Panc1 (cell line): ENCODE measurements at regions not wholly inside any gene's neighbourhood (a gene's known extent, or its start where the extent isn't known, plus 50 kb on each side); places are given as distances from the start of the nearest gene placed in this dataset.

ENCODE experiments used
- ATAC-seq: fragments of 200-7000 bp; cut with Tn5 transposase; 2 replicates; pipeline ENCODE4 v1.9.1; 2020; ENCODE audit warnings: mild to moderate bottlenecking, moderate library complexity
- BruUV-seq: library from RNA; stranded (reverse); fragments of 400-500 nt; replicated peaks from 2 replicates; lab custom pipeline; 2021; lab: Mats Ljungman, UMichigan
- CTCF ChIA-PET: fragments of 300-600 bp; sonication (Branson Sonifier 250); formaldehyde crosslinking; loops from one replicate; lab custom pipeline; 2022; ENCODE audit warnings: antibody characterized with exemption; lab: Charles Lee
- POLR2A ChIA-PET: fragments of 300-600 bp; sonication (Branson Sonifier 250); formaldehyde crosslinking; loops from one replicate; lab custom pipeline; 2022; ENCODE audit warnings: antibody characterized with exemption; lab: Charles Lee
- DNase-seq: peaks from one replicate; pipeline ENCODE4 v3.0.0-alpha.2; 2010; ENCODE audit warnings: low read depth, low spot score
- H3K27ac ChIP-seq: 2 replicates; pipeline ENCODE4 v1.5.1; 2011; ENCODE audit warnings: mild to moderate bottlenecking, low read length, inconsistent platforms
- H3K27me3 ChIP-seq: fragments of 200-500 bp; sonication (Bioruptor generic); 2 replicates; pipeline ENCODE4 v1.6.0; 2014; ENCODE audit warnings: low read length, inconsistent platforms; ENCODE audit not compliant: control insufficient read depth, insufficient read depth
- H3K36me3 ChIP-seq: fragments of 200-500 bp; sonication (Bioruptor generic); 2 replicates; pipeline ENCODE4 v1.5.1; 2014; ENCODE audit warnings: inconsistent platforms, mild to moderate bottlenecking, low read length, moderate library complexity; ENCODE audit not compliant: control insufficient read depth, insufficient read depth
- H3K4me1 ChIP-seq: 2 replicates; pipeline ENCODE4 v1.5.1; 2011; ENCODE audit warnings: inconsistent platforms, mild to moderate bottlenecking, low read length, moderate library complexity; ENCODE audit not compliant: control insufficient read depth, insufficient read depth
- H3K4me3 ChIP-seq, 2 experiments: 2 replicates each; pipeline ENCODE4 v1.5.1; 2011 to 2012; ENCODE audit warnings: low read depth in 2 of 2, low read length in 2 of 2, mild to moderate bottlenecking in 2 of 2, inconsistent platforms in 1 of 2, moderate library complexity in 1 of 2
- H3K9me3 ChIP-seq: fragments of 200-500 bp; sonication (Bioruptor generic); 2 replicates; pipeline ENCODE4 v1.5.1; 2014; ENCODE audit warnings: low read depth, mild to moderate bottlenecking, inconsistent platforms, low read length, moderate library complexity; ENCODE audit not compliant: control insufficient read depth, insufficient read depth
- POLR2AphosphoS5 ChIP-seq: IDR thresholded peaks from 2 replicates; pipeline ENCODE4 v1.6.1; 2012; ENCODE audit warnings: mild to moderate bottlenecking, low read depth, low read length, moderate library complexity
- SIN3A ChIP-seq: IDR thresholded peaks from 2 replicates; pipeline ENCODE4 v1.6.1; 2012; ENCODE audit warnings: low read depth, mild to moderate bottlenecking, low read length, moderate library complexity, borderline replicate concordance; ENCODE audit not compliant: insufficient read depth
- TCF7L2 ChIP-seq: IDR thresholded peaks from 2 replicates; pipeline ENCODE4 v1.6.1; 2011; ENCODE audit warnings: mild to moderate bottlenecking, low read depth, low read length, inconsistent platforms
- in situ Hi-C: cut with HindIII; loops from 2 replicates; pipeline ENCODE4 v1.10.0; 2016; ENCODE audit warnings: low sequenced_read_pairs, low pct_unique_long_range_greater_than_20kb
- intact Hi-C: fragments of 100-400 bp; cut with micrococcal nuclease; formaldehyde crosslinking; loops from one replicate; pipeline ENCODE4 v1.10.0; 2022; ENCODE audit not compliant: unreplicated experiment
- TF ChIP-seq, protein P1 (sequence below), 2 experiments: IDR thresholded peaks; 2 replicates each; pipeline ENCODE4 v1.6.1; 2011 to 2012; ENCODE audit warnings: low read depth in 2 of 2, control low read depth in 1 of 2, low read length in 1 of 2, mild to moderate bottlenecking in 1 of 2, moderate library complexity in 1 of 2; ENCODE audit not compliant: insufficient read depth in 1 of 2
- TF ChIP-seq, protein P2 (sequence below): fragments of 450-650 bp; IDR thresholded peaks from 2 replicates; pipeline ENCODE4 v1.5.1; 2017; ENCODE audit warnings: mild to moderate bottlenecking

DNA sequence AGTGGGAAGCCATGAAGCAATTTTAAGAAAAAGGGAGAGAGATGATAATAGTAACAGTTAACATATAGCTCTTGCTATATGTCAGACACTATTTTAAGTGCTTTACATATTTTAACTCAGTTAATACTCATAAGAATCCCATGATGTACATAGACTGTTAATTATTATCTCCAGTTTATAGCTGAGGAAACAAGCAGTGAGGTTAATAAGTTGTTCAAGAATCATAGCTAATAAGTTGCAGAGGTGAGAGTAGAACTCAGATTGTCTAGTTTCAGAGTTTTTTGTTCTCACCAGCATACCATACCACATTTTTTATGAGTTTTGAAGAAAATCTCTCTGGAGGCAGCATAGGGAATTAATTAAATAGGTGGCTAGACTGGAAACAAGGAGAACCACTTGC is 144.6 kb upstream of the MMS22L start:
- no peak for TF ChIP-seq POLR2AphosphoS5
- TF ChIP-seq, protein P1, sequence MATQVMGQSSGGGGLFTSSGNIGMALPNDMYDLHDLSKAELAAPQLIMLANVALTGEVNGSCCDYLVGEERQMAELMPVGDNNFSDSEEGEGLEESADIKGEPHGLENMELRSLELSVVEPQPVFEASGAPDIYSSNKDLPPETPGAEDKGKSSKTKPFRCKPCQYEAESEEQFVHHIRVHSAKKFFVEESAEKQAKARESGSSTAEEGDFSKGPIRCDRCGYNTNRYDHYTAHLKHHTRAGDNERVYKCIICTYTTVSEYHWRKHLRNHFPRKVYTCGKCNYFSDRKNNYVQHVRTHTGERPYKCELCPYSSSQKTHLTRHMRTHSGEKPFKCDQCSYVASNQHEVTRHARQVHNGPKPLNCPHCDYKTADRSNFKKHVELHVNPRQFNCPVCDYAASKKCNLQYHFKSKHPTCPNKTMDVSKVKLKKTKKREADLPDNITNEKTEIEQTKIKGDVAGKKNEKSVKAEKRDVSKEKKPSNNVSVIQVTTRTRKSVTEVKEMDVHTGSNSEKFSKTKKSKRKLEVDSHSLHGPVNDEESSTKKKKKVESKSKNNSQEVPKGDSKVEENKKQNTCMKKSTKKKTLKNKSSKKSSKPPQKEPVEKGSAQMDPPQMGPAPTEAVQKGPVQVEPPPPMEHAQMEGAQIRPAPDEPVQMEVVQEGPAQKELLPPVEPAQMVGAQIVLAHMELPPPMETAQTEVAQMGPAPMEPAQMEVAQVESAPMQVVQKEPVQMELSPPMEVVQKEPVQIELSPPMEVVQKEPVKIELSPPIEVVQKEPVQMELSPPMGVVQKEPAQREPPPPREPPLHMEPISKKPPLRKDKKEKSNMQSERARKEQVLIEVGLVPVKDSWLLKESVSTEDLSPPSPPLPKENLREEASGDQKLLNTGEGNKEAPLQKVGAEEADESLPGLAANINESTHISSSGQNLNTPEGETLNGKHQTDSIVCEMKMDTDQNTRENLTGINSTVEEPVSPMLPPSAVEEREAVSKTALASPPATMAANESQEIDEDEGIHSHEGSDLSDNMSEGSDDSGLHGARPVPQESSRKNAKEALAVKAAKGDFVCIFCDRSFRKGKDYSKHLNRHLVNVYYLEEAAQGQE (IDR thresholded peaks at IDR 0.05; ENCODE audit: insufficient read depth in 1 of 2, low read depth in 2 of 2, low read length in 1 of 2): no peak
- TF ChIP-seq SIN3A: no peak
- no peak for TF ChIP-seq TCF7L2
- TF ChIP-seq, protein P2, sequence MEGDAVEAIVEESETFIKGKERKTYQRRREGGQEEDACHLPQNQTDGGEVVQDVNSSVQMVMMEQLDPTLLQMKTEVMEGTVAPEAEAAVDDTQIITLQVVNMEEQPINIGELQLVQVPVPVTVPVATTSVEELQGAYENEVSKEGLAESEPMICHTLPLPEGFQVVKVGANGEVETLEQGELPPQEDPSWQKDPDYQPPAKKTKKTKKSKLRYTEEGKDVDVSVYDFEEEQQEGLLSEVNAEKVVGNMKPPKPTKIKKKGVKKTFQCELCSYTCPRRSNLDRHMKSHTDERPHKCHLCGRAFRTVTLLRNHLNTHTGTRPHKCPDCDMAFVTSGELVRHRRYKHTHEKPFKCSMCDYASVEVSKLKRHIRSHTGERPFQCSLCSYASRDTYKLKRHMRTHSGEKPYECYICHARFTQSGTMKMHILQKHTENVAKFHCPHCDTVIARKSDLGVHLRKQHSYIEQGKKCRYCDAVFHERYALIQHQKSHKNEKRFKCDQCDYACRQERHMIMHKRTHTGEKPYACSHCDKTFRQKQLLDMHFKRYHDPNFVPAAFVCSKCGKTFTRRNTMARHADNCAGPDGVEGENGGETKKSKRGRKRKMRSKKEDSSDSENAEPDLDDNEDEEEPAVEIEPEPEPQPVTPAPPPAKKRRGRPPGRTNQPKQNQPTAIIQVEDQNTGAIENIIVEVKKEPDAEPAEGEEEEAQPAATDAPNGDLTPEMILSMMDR: no peak
- ATAC-seq (no peak), DNase-seq (no peak)
- H3K36me3 ChIP-seq: no peaks in the 10 kb centered on the region; the same call in 1 of the 2 replicates
- H3K27me3 ChIP-seq: no peaks in the 10 kb centered on the region
- intact Hi-C loops (no loop called here), in situ Hi-C loops (no loop called here)
- H3K27ac ChIP-seq: no peak overlapping the region
- no peaks in the 10 kb centered on the region for H3K9me3 ChIP-seq
- ChIA-PET CTCF (no interaction called here), POLR2A (no interaction called here)
- no peaks in the 10 kb centered on the region for H3K4me1 ChIP-seq
- H3K4me3 ChIP-seq: no peak overlapping the region
- BruUV-seq: no TSS peak

DNA sequence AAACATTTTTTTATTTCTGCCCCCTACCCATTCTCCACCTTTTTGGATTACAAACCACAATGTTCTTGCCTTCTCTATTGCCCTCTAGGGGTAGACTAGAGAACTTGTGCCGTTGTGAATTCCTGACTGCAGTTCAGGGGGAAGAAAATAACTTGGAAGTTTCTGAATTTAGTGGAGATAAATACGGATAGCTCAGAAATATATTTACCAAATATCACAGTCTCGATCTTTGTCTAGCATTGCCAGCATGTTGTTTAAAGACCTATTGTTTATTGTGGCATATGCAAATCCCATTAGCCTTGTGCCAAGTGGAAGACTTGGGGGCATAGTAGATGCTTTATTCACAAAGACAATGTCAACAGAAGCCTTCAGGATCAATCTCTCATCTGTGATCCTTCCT is 154.1 kb upstream of the MMS22L start:
- no peak overlapping the region for H3K27ac ChIP-seq
- POLR2A ChIA-PET: no interaction called here
- H3K36me3 ChIP-seq: no peaks in the 10 kb centered on the region
- no TSS peak for BruUV-seq
- H3K4me3 ChIP-seq: no peak overlapping the region
- ATAC-seq: no peak
- CTCF ChIA-PET: interaction anchor here (0.6 kb wide), 2 partner anchors 18 to 1691 kb away, joined by 5 to 9 read pairs; no protein-coding TSS in a partner anchor
- no peaks in the 10 kb centered on the region for H3K4me1 ChIP-seq
- no peaks in the 10 kb centered on the region; the same call in 1 of the 2 replicates for H3K27me3 ChIP-seq
- peak; percentile 7 for DNase-seq
- in situ Hi-C loops (no loop called here), intact Hi-C loops (no loop called here)
- no peaks in the 10 kb centered on the region for H3K9me3 ChIP-seq
- no peak for TF ChIP-seq SIN3A
- TF ChIP-seq, protein P2: peak; percentile 81
